ENCODE measurements at regions not wholly inside any gene's neighbourhood (a gene's known extent, or its start where the extent isn't known, plus 50 kb on each side); places are given as distances from the start of the nearest gene placed in this dataset.

DNA sequence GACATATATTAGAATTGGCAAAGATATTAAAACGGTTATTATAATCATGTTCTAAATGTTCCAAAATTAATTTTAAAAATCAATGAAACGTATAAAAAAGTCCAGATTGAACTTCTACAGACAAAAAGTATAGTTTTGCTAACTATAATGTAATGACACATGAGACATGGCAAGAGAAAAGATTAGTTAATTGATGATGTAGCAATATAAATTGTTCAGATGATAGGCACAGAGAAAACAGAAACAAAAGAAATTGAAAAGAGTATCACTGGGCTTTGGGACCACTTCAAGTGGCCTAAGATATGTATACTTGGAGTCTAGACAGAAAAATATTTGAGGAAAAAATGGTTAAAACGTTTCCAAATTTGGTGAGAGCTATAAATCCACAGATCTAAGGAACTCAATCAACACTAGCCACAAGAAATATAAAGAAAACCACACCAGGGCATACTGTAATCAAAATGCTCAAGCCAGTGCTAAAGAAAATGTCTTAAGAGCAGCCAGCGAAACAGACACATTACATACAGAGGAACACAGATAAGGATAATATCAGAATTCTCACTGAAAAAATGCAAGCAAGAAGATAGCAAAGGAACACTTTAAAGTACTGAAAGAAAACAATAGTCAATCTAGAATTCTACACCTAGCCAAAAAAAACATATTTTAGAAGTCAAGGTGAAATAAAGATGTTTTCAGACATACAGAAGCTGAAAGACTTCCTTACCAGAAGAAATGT lies 172.6 kb upstream of the FOXQ1 start:
- no peak for DNase-seq (ENCODE audit: low read depth)
- H3K4me3 ChIP-seq (ENCODE audit: low read depth, low read length): no peak overlapping the region
- TF ChIP-seq, protein P1, sequence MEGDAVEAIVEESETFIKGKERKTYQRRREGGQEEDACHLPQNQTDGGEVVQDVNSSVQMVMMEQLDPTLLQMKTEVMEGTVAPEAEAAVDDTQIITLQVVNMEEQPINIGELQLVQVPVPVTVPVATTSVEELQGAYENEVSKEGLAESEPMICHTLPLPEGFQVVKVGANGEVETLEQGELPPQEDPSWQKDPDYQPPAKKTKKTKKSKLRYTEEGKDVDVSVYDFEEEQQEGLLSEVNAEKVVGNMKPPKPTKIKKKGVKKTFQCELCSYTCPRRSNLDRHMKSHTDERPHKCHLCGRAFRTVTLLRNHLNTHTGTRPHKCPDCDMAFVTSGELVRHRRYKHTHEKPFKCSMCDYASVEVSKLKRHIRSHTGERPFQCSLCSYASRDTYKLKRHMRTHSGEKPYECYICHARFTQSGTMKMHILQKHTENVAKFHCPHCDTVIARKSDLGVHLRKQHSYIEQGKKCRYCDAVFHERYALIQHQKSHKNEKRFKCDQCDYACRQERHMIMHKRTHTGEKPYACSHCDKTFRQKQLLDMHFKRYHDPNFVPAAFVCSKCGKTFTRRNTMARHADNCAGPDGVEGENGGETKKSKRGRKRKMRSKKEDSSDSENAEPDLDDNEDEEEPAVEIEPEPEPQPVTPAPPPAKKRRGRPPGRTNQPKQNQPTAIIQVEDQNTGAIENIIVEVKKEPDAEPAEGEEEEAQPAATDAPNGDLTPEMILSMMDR (IDR thresholded peaks at IDR 0.05; ENCODE audit: insufficient read depth, low read depth, low read length, missing control alignments): no peak

DNA sequence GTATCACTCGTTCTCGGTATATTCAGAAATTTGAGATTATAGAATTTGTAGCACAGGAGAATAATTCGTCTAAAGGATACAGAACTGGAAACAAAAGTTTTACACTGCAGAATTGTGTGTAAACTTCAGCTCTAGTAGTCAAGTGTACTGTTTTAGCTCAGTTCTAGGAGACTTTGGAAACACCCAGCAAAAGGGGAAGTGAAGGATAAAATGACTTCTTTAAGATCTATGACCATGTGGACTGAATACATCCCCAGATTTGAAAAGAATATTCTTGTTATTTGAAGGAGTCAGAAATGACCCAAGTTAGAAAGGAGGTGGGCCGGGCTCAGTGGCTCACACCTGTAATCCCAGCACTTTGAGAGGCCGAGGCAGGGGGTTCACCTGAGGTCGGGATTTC lies 174.0 kb upstream of the FOXQ1 start:
- DNase-seq (ENCODE audit: low read depth): no peak

DNA sequence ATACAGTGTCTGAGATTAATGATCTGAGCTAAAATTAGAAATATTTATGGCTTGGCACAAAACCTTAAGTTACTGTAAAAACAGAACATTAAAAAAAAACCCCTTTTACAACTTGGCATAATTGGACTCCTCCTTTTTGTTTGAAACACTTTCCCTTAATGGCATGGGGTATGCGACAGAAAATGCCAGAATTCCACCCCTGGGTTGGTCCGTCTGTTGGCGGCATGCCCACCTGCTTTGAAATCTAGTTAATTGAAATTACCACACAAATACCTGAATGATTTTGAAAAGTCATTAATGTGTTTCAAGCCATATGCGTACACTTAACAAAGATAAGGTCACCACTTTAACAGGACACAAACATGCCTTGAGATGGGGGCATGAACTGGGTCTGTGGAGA lies 175.1 kb upstream of the FOXQ1 start:
- H3K4me3 ChIP-seq (ENCODE audit: low read depth, low read length): no peak overlapping the region
- TF ChIP-seq, protein P1 (IDR thresholded peaks at IDR 0.05; ENCODE audit: insufficient read depth, low read depth, low read length, missing control alignments): no peak
- DNase-seq (ENCODE audit: low read depth): no peak

More for the DNA sequence above, 174.0 kb upstream of the FOXQ1 start:
- TF ChIP-seq, protein P1 (IDR thresholded peaks at IDR 0.05; ENCODE audit: insufficient read depth, low read depth, low read length, missing control alignments): no peak
- no peak overlapping the region for H3K4me3 ChIP-seq (ENCODE audit: low read depth, low read length)

DNA sequence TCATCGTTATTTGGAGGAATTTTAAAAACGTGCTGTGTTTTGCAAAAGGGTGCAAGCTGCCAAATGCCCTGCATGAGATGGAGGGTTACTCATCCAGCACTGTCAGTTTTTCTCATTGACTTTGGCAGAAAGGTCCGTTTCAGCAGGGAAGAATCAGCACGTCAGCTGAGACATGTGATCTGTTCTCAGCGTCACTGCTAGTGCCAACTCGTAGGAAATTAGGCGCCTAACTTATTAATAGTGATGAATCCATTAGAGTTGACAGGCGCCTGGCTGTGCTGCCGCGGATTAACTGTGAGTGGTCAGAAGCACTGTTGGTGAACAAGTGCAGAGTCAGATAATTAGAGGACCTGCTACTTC lies 175.5 kb upstream of the FOXQ1 start:
- TF ChIP-seq, protein P1 (IDR thresholded peaks at IDR 0.05; ENCODE audit: insufficient read depth, low read depth, low read length, missing control alignments): no peak
- no peak for DNase-seq (ENCODE audit: low read depth)
- no peak overlapping the region for H3K4me3 ChIP-seq (ENCODE audit: low read depth, low read length)

DNA sequence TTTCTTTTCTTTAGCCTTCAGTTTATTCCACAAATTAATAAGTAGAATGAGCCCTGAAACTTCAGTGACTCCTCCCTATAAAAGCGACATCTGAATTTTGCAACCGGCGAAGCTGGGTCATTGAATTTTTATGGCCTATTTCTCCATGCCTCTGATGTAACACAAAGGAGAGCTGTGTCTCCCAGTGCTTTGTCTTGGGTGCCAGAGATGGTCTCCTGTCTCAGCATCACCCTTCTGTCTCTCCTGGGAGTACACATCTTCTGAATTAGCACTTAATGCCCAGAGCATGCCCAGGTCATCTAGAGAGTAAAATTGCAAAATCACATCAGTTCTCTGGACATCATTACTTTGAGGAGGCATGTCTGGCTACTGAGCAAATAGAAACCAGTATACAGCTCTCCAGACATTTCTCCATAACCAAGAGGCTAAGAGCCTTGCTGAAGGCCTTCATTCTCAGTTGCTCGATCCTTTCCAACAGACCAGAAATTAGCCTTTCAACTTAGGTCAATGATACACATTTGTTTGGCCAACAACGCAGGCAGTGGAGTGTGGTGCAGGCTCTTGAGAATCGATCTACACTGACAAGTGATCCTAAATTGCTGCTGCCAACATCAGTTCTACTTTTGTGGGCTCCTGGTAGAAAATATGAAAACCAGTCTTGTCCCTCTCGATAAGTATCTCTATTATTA lies 176.0 kb upstream of the FOXQ1 start:
- no peak overlapping the region for H3K4me3 ChIP-seq (ENCODE audit: low read depth, low read length)
- TF ChIP-seq, protein P1 (IDR thresholded peaks at IDR 0.05; ENCODE audit: insufficient read depth, low read depth, low read length, missing control alignments): no peak
- no peak for DNase-seq (ENCODE audit: low read depth)

- DNase-seq (ENCODE audit: low read depth): no peak
- TF ChIP-seq, protein P1 (IDR thresholded peaks at IDR 0.05; ENCODE audit: insufficient read depth, low read depth, low read length, missing control alignments): no peak
- no peak overlapping the region for H3K4me3 ChIP-seq (ENCODE audit: low read depth, low read length)
Measured at GRCh38 chr6:1131285-1132079, 180.4 kb upstream of the FOXQ1 start.
